Caco-2 (cell line): ENCODE measurements at regions not wholly inside any gene's neighbourhood (a gene's known extent, or its start where the extent isn't known, plus 50 kb on each side); places are given as distances from the start of the nearest gene placed in this dataset.

Experiments used
- BruUV-seq: library from RNA; stranded (reverse); fragments of 400-500 nt; replicated peaks from 2 replicates; lab custom pipeline; 2021; lab: Mats Ljungman, UMichigan
- CTCF ChIA-PET: fragments of 300-600 bp; sonication (Branson Sonifier 250); formaldehyde crosslinking; loops from one replicate; lab custom pipeline; 2022; ENCODE audit warnings: antibody characterized with exemption; lab: Charles Lee
- POLR2A ChIA-PET: fragments of 300-600 bp; sonication (Branson Sonifier 250); formaldehyde crosslinking; loops from one replicate; lab custom pipeline; 2022; ENCODE audit warnings: antibody characterized with exemption; lab: Charles Lee
- DNase-seq, 2 experiments: peaks; one replicate each; pipeline versions ENCODE4 v3.0.0 to v3.0.0-alpha.2; 2020 to 2022
- H3K27me3 ChIP-seq: replicated peaks from 2 replicates; pipeline ENCODE4 v1.6.0; 2011; ENCODE audit warnings: low read length; ENCODE audit not compliant: control insufficient read depth, insufficient read depth
- H3K36me3 ChIP-seq: 2 replicates; pipeline ENCODE4 v1.5.1; 2011; ENCODE audit warnings: low read length; ENCODE audit not compliant: control insufficient read depth, insufficient read depth
- H3K4me1 ChIP-seq: fragments of 250-450 bp; sonication (Bioruptor Pico); 2 replicates; pipeline ENCODE4 v1.5.1; 2020; ENCODE audit warnings: mild to moderate bottlenecking
- H3K4me3 ChIP-seq: 2 replicates; pipeline ENCODE4 v1.5.1; 2011; ENCODE audit warnings: low read depth, mild to moderate bottlenecking, control low read depth, low read length
- H3K9me3 ChIP-seq: fragments of 250-450 bp; sonication (Bioruptor Pico); 2 replicates; pipeline ENCODE4 v1.5.1; 2020; ENCODE audit warnings: mild to moderate bottlenecking, moderate library complexity
- H3K27ac Mint-ChIP-seq: one replicate; pipeline ENCODE4 v1.8.0; 2022; ENCODE audit warnings: mixed read lengths; ENCODE audit not compliant: unreplicated experiment
- H3K27me3 Mint-ChIP-seq: one replicate; pipeline ENCODE4 v1.8.0; 2022; ENCODE audit warnings: mixed read lengths; ENCODE audit not compliant: insufficient read depth, unreplicated experiment
- H3K36me3 Mint-ChIP-seq: one replicate; pipeline ENCODE4 v1.8.0; 2022; ENCODE audit warnings: mild to moderate bottlenecking, mixed read lengths; ENCODE audit not compliant: insufficient read depth, unreplicated experiment
- H3K4me1 Mint-ChIP-seq: one replicate; pipeline ENCODE4 v1.8.0; 2022; ENCODE audit warnings: low read depth, mixed read lengths; ENCODE audit not compliant: unreplicated experiment
- H3K4me3 Mint-ChIP-seq: one replicate; pipeline ENCODE4 v1.8.0; 2022; ENCODE audit warnings: mild to moderate bottlenecking, moderate library complexity, mixed read lengths; ENCODE audit not compliant: unreplicated experiment
- H3K9me3 Mint-ChIP-seq: one replicate; pipeline ENCODE4 v1.8.0; 2022; ENCODE audit warnings: mixed read lengths; ENCODE audit not compliant: unreplicated experiment
- CTCF ChIP-seq, 2 experiments: fragments of 200-600 bp in 1 of 2; IDR thresholded peaks; 1 replicate in 1 of 2; 2 replicates in 1 of 2; pipeline versions ENCODE4 v1.5.1 to v1.8.0; 2011 to 2022; ENCODE audit warnings: antibody characterized with exemption in 1 of 2, control low read depth in 1 of 2, inconsistent platforms in 1 of 2, low read depth in 1 of 2, low read length in 1 of 2, mild to moderate bottlenecking in 1 of 2, moderate library complexity in 1 of 2; ENCODE audit not compliant: insufficient read depth in 1 of 2, severe bottlenecking in 1 of 2, unreplicated experiment in 1 of 2
- intact Hi-C: fragments of 100-400 bp; cut with micrococcal nuclease; formaldehyde crosslinking; loops from one replicate; pipeline ENCODE4 v1.10.0; 2022; ENCODE audit not compliant: unreplicated experiment

GRCh38 chr4:84085986-84086385, 413.1 kb downstream of the NKX6-1 start:
- no peaks in the 10 kb centered on the region for H3K27me3 ChIP-seq
- POLR2A ChIA-PET: no interaction called here
- Mint-ChIP-seq H3K9me3 (no peaks in the 10 kb centered on the region), H3K36me3 (peaks cover 6% of the 10 kb centered on the region), H3K27ac (no peak overlapping the region), H3K27me3 (no peaks in the 10 kb centered on the region), H3K4me1 (no peaks in the 10 kb centered on the region), H3K4me3 (no peak overlapping the region)
- no peaks in the 10 kb centered on the region for H3K36me3 ChIP-seq
- no peak overlapping the region for H3K4me3 ChIP-seq
- CTCF ChIA-PET: no interaction called here
- DNase-seq: no peak
- no peaks in the 10 kb centered on the region for H3K4me1 ChIP-seq
- H3K9me3 ChIP-seq: no peaks in the 10 kb centered on the region
- no TSS peak for BruUV-seq
- no peak for TF ChIP-seq CTCF (IDR thresholded peaks at IDR 0.05; ENCODE audit: insufficient read depth in 1 of 2, low read depth in 1 of 2, low read length in 1 of 2, severe bottlenecking in 1 of 2, unreplicated experiment in 1 of 2)
- intact Hi-C loops: no loop called here

- Mint-ChIP-seq H3K9me3 (no peaks in the 10 kb centered on the region), H3K27ac (no peak overlapping the region), H3K27me3 (no peaks in the 10 kb centered on the region), H3K36me3 (no peaks in the 10 kb centered on the region), H3K4me3 (no peak overlapping the region), H3K4me1 (no peaks in the 10 kb centered on the region)
- no peak for TF ChIP-seq CTCF (IDR thresholded peaks at IDR 0.05; ENCODE audit: insufficient read depth in 1 of 2, low read depth in 1 of 2, low read length in 1 of 2, severe bottlenecking in 1 of 2, unreplicated experiment in 1 of 2)
- no peaks in the 10 kb centered on the region for H3K9me3 ChIP-seq
- no peak for DNase-seq
- intact Hi-C loops: no loop called here
- H3K4me1 ChIP-seq: no peaks in the 10 kb centered on the region
- no peaks in the 10 kb centered on the region for H3K27me3 ChIP-seq
- no TSS peak for BruUV-seq
- POLR2A ChIA-PET: no interaction called here
- H3K4me3 ChIP-seq: no peak overlapping the region
- H3K36me3 ChIP-seq: no peaks in the 10 kb centered on the region
- CTCF ChIA-PET: no interaction called here
Observed at GRCh38 chr4:84070289-84070688, 428.8 kb downstream of the NKX6-1 start.

- Mint-ChIP-seq H3K4me3 (no peak overlapping the region), H3K9me3 (no peaks in the 10 kb centered on the region), H3K27me3 (no peaks in the 10 kb centered on the region), H3K4me1 (no peaks in the 10 kb centered on the region), H3K27ac (no peak overlapping the region), H3K36me3 (no peaks in the 10 kb centered on the region)
- no peaks in the 10 kb centered on the region for H3K27me3 ChIP-seq
- ChIA-PET POLR2A (no interaction called here), CTCF (no interaction called here)
- no peaks in the 10 kb centered on the region for H3K36me3 ChIP-seq
- intact Hi-C loops: no loop called here
- no peaks in the 10 kb centered on the region for H3K9me3 ChIP-seq
- no TSS peak for BruUV-seq
- DNase-seq: no peak
- H3K4me3 ChIP-seq: no peak overlapping the region
- TF ChIP-seq CTCF (IDR thresholded peaks at IDR 0.05; ENCODE audit: insufficient read depth in 1 of 2, low read depth in 1 of 2, low read length in 1 of 2, severe bottlenecking in 1 of 2, unreplicated experiment in 1 of 2): no peak
- no peaks in the 10 kb centered on the region for H3K4me1 ChIP-seq
Observed at GRCh38 chr4:84063619-84064018, 435.5 kb downstream of the NKX6-1 start.
